ENCODE measurements at regions not wholly inside any gene's neighbourhood (a gene's known extent, or its start where the extent isn't known, plus 50 kb on each side); places are given as distances from the start of the nearest gene placed in this dataset.

DNA sequence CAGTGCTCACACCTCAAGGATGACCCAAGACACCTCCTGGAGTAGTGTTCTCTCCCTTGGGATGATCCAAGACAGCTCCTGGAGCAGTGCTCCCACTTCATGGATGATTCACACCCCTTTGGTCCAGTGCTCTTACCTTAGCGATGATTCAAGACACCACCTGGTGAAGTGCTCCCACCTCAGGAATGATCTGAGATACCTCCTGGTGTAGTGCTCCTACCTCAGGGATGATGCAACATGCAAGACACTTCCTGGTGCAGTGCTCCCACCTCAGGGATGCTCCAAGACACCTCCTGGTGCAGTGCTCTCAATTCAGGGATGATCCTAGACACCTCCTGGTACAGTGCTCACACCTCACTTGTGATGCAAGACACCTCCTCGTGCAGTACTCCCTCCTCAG is 123.1 kb downstream of the ASB1 start:
- no peak for DNase-seq
- Histone ChIP-seq H3K4me1 (ENCODE audit: control insufficient read depth in 2 of 2, insufficient read depth in 2 of 2, low read length in 2 of 2) (no peaks in the 10 kb centered on the region), H3K9me3 (ENCODE audit: control extremely low read depth in 1 of 3, control insufficient read depth in 2 of 3, insufficient read depth in 1 of 3, low read length in 2 of 3) (peaks cover 0 to 35% (median 0%) of the 10 kb centered on the region in 3 donors), H3K36me3 (replicated peaks in 1 of 2; ENCODE audit: control extremely low read depth in 1 of 2, control insufficient read depth in 1 of 2, extremely low read depth in 1 of 2, insufficient read depth in 2 of 2, low read length in 1 of 2) (no peaks in the 10 kb centered on the region), H3K27ac (ENCODE audit: low read length in 2 of 2) (no peak overlapping the region), H3K4me3 (ENCODE audit: control extremely low read depth in 1 of 5, extremely low read depth in 1 of 5, insufficient read depth in 1 of 5, low read depth in 2 of 5, low read length in 4 of 5) (no peak overlapping the region), H3K27me3 (replicated peaks in 1 of 4; ENCODE audit: control extremely low read depth in 1 of 4, control insufficient read depth in 3 of 4, insufficient read depth in 4 of 4, low read length in 3 of 4) (peaks cover 0 to 20% (median 3%) of the 10 kb centered on the region in 4 experiments), H4K20me1 (ENCODE audit: control insufficient read depth, insufficient read depth, low read length, poor library complexity, severe bottlenecking) (no peaks in the 10 kb centered on the region), H3K4me2 (replicated peaks; ENCODE audit: low read depth, low read length, poor library complexity, severe bottlenecking) (no peak overlapping the region), H2AFZ (ENCODE audit: insufficient read depth, low read depth, low read length, poor library complexity, severe bottlenecking) (no peak overlapping the region), H3K9ac (ENCODE audit: low read length) (no peak overlapping the region), H3K79me2 (ENCODE audit: control insufficient read depth, insufficient read depth, low read length) (no peaks in the 10 kb centered on the region)
- no peak for ATAC-seq (ENCODE audit: low read depth)
- Mint-ChIP-seq H3K4me1 (no peaks in the 10 kb centered on the region), H3K4me3 (no peak overlapping the region), H3K27me3 (peaks cover 3% of the 10 kb centered on the region), H3K27ac (no peak overlapping the region), H3K9me3 (ENCODE audit: insufficient read depth) (peaks cover 2% of the 10 kb centered on the region)
- POLR2A ChIA-PET = no interaction called here
- WGBS (ENCODE audit: insufficient coverage) = 90% methylated on average over 2 of the region's 2 CpGs
- TF ChIP-seq, protein P1, sequence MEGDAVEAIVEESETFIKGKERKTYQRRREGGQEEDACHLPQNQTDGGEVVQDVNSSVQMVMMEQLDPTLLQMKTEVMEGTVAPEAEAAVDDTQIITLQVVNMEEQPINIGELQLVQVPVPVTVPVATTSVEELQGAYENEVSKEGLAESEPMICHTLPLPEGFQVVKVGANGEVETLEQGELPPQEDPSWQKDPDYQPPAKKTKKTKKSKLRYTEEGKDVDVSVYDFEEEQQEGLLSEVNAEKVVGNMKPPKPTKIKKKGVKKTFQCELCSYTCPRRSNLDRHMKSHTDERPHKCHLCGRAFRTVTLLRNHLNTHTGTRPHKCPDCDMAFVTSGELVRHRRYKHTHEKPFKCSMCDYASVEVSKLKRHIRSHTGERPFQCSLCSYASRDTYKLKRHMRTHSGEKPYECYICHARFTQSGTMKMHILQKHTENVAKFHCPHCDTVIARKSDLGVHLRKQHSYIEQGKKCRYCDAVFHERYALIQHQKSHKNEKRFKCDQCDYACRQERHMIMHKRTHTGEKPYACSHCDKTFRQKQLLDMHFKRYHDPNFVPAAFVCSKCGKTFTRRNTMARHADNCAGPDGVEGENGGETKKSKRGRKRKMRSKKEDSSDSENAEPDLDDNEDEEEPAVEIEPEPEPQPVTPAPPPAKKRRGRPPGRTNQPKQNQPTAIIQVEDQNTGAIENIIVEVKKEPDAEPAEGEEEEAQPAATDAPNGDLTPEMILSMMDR (IDR thresholded peaks at IDR 0.05) = no peak
- TF ChIP-seq EZH2 (IDR thresholded peaks at IDR 0.05; ENCODE audit: borderline replicate concordance, insufficient read depth, low read depth, low read length, poor library complexity, severe bottlenecking) = no peak
- intact Hi-C loops (cut with micrococcal nuclease) = no loop called here
- CTCF ChIA-PET = no interaction called here

DNA sequence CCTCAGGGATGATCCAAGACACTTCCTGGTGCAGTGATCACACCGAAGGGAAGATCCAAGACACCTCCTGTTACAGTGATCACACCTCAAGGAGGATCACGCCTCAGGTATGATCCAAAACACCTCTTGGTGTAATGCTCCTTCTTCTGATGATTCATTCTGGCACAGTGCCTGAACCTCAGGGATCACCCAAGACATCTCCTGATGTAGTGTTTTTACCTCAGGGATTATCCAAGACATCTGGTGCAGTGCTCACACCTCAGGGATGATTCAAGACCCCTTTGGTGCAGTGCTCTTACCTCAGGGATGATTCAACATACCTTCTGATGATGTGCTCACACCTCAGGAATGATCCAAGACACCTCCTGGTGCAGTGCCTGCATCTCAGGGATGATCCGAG is 124.4 kb downstream of the ASB1 start:
- no peak overlapping the region for H3K27ac Mint-ChIP-seq
- no peak for ATAC-seq (ENCODE audit: low read depth)
- intact Hi-C loops (cut with micrococcal nuclease) = no loop called here

More for the DNA sequence above, 124.4 kb downstream of the ASB1 start:
- TF ChIP-seq, protein P1 (IDR thresholded peaks at IDR 0.05) = no peak
- TF ChIP-seq EZH2 (IDR thresholded peaks at IDR 0.05; ENCODE audit: borderline replicate concordance, insufficient read depth, low read depth, low read length, poor library complexity, severe bottlenecking) = no peak
- no peak overlapping the region for H3K4me3 ChIP-seq (ENCODE audit: control extremely low read depth in 1 of 5, extremely low read depth in 1 of 5, insufficient read depth in 1 of 5, low read depth in 2 of 5, low read length in 4 of 5)
- Mint-ChIP-seq H3K4me1 (no peaks in the 10 kb centered on the region), H3K9me3 (ENCODE audit: insufficient read depth) (peaks cover 2% of the 10 kb centered on the region), H3K27me3 (peaks cover 2% of the 10 kb centered on the region), H3K4me3 (no peak overlapping the region)
- H3K79me2 ChIP-seq (ENCODE audit: control insufficient read depth, insufficient read depth, low read length) = no peaks in the 10 kb centered on the region
- no peak overlapping the region for H3K4me2 ChIP-seq (replicated peaks; ENCODE audit: low read depth, low read length, poor library complexity, severe bottlenecking)
- POLR2A ChIA-PET = no interaction called here
- H3K9ac ChIP-seq (ENCODE audit: low read length) = no peak overlapping the region
- CTCF ChIA-PET = no interaction called here
- H3K9me3 ChIP-seq (ENCODE audit: control extremely low read depth in 1 of 3, control insufficient read depth in 2 of 3, insufficient read depth in 1 of 3, low read length in 2 of 3) = peaks cover 0 to 35% (median 0%) of the 10 kb centered on the region in 3 donors
- H3K36me3 ChIP-seq (replicated peaks in 1 of 2; ENCODE audit: control extremely low read depth in 1 of 2, control insufficient read depth in 1 of 2, extremely low read depth in 1 of 2, insufficient read depth in 2 of 2, low read length in 1 of 2) = no peaks in the 10 kb centered on the region
- 91% methylated on average over 3 of the region's 3 CpGs for WGBS (ENCODE audit: insufficient coverage)
- peaks cover 0 to 18% (median 3%) of the 10 kb centered on the region in 4 experiments for H3K27me3 ChIP-seq (replicated peaks in 1 of 4; ENCODE audit: control extremely low read depth in 1 of 4, control insufficient read depth in 3 of 4, insufficient read depth in 4 of 4, low read length in 3 of 4)
- H3K4me1 ChIP-seq (ENCODE audit: control insufficient read depth in 2 of 2, insufficient read depth in 2 of 2, low read length in 2 of 2) = no peaks in the 10 kb centered on the region
- no peaks in the 10 kb centered on the region for H4K20me1 ChIP-seq (ENCODE audit: control insufficient read depth, insufficient read depth, low read length, poor library complexity, severe bottlenecking)
- no peak overlapping the region for H2AFZ ChIP-seq (ENCODE audit: insufficient read depth, low read depth, low read length, poor library complexity, severe bottlenecking)
- no peak for DNase-seq
- no peak overlapping the region for H3K27ac ChIP-seq (ENCODE audit: low read length in 2 of 2)

Measured in B cell (primary cell).